HG03039 (cell line): ENCODE measurements at regions not wholly inside any gene's neighbourhood (a gene's known extent, or its start where the extent isn't known, plus 50 kb on each side); places are given as distances from the start of the nearest gene placed in this dataset.

Source experiments
- ATAC-seq: cut with Tn5 transposase; IDR thresholded peaks from one replicate; pipeline ENCODE4 v1.9.1; 2021; ENCODE audit warnings: mild to moderate bottlenecking, moderate library complexity; ENCODE audit not compliant: unreplicated experiment

- no peak for ATAC-seq
Observed at GRCh38 chr13:56917966-56918365, 222.8 kb upstream of the PRR20A start.

GRCh38 chr13:56923626-56924140 lies 217.0 kb upstream of the PRR20A start:
- ATAC-seq = no peak

- ATAC-seq = no peak
Observed at GRCh38 chr13:56924401-56924800, 216.3 kb upstream of the PRR20A start.

GRCh38 chr13:56932104-56932503 lies 208.6 kb upstream of the PRR20A start:
- ATAC-seq = no peak

GRCh38 chr13:56953965-56954364 lies 186.8 kb upstream of the PRR20A start:
- no peak for ATAC-seq

- no peak for ATAC-seq
Observed at GRCh38 chr13:56975647-56976046, 165.1 kb upstream of the PRR20A start.

GRCh38 chr13:56980856-56981255 lies 159.9 kb upstream of the PRR20A start:
- no peak for ATAC-seq

- no peak for ATAC-seq
Observed at GRCh38 chr13:56986121-56986520, 154.6 kb upstream of the PRR20A start.

GRCh38 chr13:56988543-56988942 lies 152.2 kb upstream of the PRR20A start:
- ATAC-seq = no peak

GRCh38 chr13:57003682-57004081 lies 137.0 kb upstream of the PRR20A start:
- ATAC-seq = no peak

GRCh38 chr13:57017357-57017756 lies 123.4 kb upstream of the PRR20A start:
- no peak for ATAC-seq

- no peak for ATAC-seq
Observed at GRCh38 chr13:57018915-57019314, 121.8 kb upstream of the PRR20A start.

GRCh38 chr13:57030671-57031070 lies 110.0 kb upstream of the PRR20A start:
- no peak for ATAC-seq

- ATAC-seq = no peak
Observed at GRCh38 chr13:57036290-57036689, 104.4 kb upstream of the PRR20A start.

- ATAC-seq = no peak
Observed at GRCh38 chr13:57044910-57045309, 95.8 kb upstream of the PRR20A start.

GRCh38 chr13:57045826-57046546 lies 94.7 kb upstream of the PRR20A start:
- ATAC-seq = no peak

GRCh38 chr13:57056601-57057180 lies 84.0 kb upstream of the PRR20A start:
- no peak for ATAC-seq

- no peak for ATAC-seq
Observed at GRCh38 chr13:57063007-57063406, 77.7 kb upstream of the PRR20A start.

- no peak for ATAC-seq
Observed at GRCh38 chr13:57073983-57074382, 66.7 kb upstream of the PRR20A start.

GRCh38 chr13:57075588-57075987 lies 65.1 kb upstream of the PRR20A start:
- ATAC-seq = no peak

- no peak for ATAC-seq
Observed at GRCh38 chr13:57087006-57087405, 53.7 kb upstream of the PRR20A start.
